GM12878 (cell line): ENCODE measurements at regions not wholly inside any gene's neighbourhood (a gene's known extent, or its start where the extent isn't known, plus 50 kb on each side); places are given as distances from the start of the nearest gene placed in this dataset.
A peak's percentile ranks its signal among the peaks of the same experiment; 100 is the strongest.

Experiments used
- ATAC-seq: fragments of 200-7000 bp; cut with Tn5 transposase; 3 replicates; pipeline ENCODE4 v1.9.1; 2020; ENCODE audit warnings: mild to moderate bottlenecking, moderate library complexity
- BruUV-seq: library from RNA; stranded (reverse); fragments of 400-500 nt; replicated peaks from 2 replicates; lab custom pipeline; 2021; lab: Mats Ljungman, UMichigan
- CTCF ChIA-PET: fragments of 300-600 bp; sonication (Branson Sonifier 250); formaldehyde crosslinking; extraction: SDS; loops from one replicate; lab custom pipeline; 2021; ENCODE audit warnings: inconsistent platforms; lab: Yijun Ruan, JAX
- POLR2A ChIA-PET: fragments of 350-600 bp; formaldehyde crosslinking; extraction: SDS; loops from one replicate; lab custom pipeline; 2021; ENCODE audit warnings: inconsistent platforms; lab: Charles Lee
- RAD21 ChIA-PET: fragments of 300-600 bp; sonication (Branson Sonifier 250); formaldehyde crosslinking; loops from one replicate; lab custom pipeline; 2023; ENCODE audit warnings: antibody characterized with exemption; ENCODE audit not compliant: unreplicated experiment; lab: Charles Lee
- SMC1A ChIA-PET: fragments of 300-600 bp; sonication (Branson Sonifier 250); formaldehyde crosslinking; loops from one replicate; lab custom pipeline; 2023; ENCODE audit not compliant: unreplicated experiment, uncharacterized antibody; lab: Charles Lee
- DNase-seq: peaks from one replicate; pipeline ENCODE4 v3.0.0-alpha.2; 2011; ENCODE audit warnings: low read depth, low spot score
- FAIRE-seq: peaks from 3 replicates; lab custom pipeline; 2011; peaks lifted over from hg19 to GRCh38; lab: Jason Lieb, UNC
- H2AFZ ChIP-seq: 2 replicates; pipeline ENCODE4 v1.6.0; 2011; ENCODE audit warnings: low read depth, low read length, control low read depth; ENCODE audit not compliant: control insufficient read depth
- H3K27ac ChIP-seq: 2 replicates; pipeline ENCODE4 v1.5.1; 2011; ENCODE audit warnings: control low read depth; ENCODE audit not compliant: control insufficient read depth, insufficient read depth
- H3K27me3 ChIP-seq, 2 experiments: replicated peaks in 1 of 2; 2 replicates each; pipeline versions ENCODE4 v1.6.0 to v1.6.1; 2011; ENCODE audit warnings: low read length in 1 of 2; ENCODE audit not compliant: control insufficient read depth in 2 of 2, insufficient read depth in 2 of 2
- H3K36me3 ChIP-seq, 2 experiments: 2 replicates each; pipeline ENCODE4 v1.5.1; 2011; ENCODE audit warnings: low read length in 1 of 2; ENCODE audit not compliant: control insufficient read depth in 2 of 2, insufficient read depth in 2 of 2
- H3K4me1 ChIP-seq: 2 replicates; pipeline ENCODE4 v1.6.1; 2011; ENCODE audit warnings: mild to moderate bottlenecking, low read length, moderate library complexity, mixed read lengths; ENCODE audit not compliant: control insufficient read depth, insufficient read depth
- H3K4me2 ChIP-seq: 2 replicates; pipeline ENCODE4 v1.6.0; 2011; ENCODE audit warnings: control low read depth; ENCODE audit not compliant: control insufficient read depth, insufficient read depth
- H3K4me3 ChIP-seq: fragments of 200-600 bp; sonication (generic); 2 replicates; pipeline ENCODE4 v1.5.1; 2016
- H3K79me2 ChIP-seq: 2 replicates; pipeline ENCODE4 v1.6.0; 2011; ENCODE audit warnings: low read length; ENCODE audit not compliant: control insufficient read depth, insufficient read depth
- H3K9ac ChIP-seq: 2 replicates; pipeline ENCODE4 v1.8.0; 2011; ENCODE audit warnings: low read length, control low read depth, mixed read lengths; ENCODE audit not compliant: control insufficient read depth, insufficient read depth
- H3K9me3 ChIP-seq: replicated peaks from 3 replicates; pipeline ENCODE4 v1.5.1; 2011; ENCODE audit warnings: mild to moderate bottlenecking, low read length; ENCODE audit not compliant: control insufficient read depth, insufficient read depth
- H4K20me1 ChIP-seq: 2 replicates; pipeline ENCODE4 v1.6.0; 2011; ENCODE audit not compliant: control insufficient read depth, insufficient read depth
- BACH1 ChIP-seq: fragments of 450-650 bp; IDR thresholded peaks from 2 replicates; pipeline ENCODE4 v1.6.1; 2017; ENCODE audit warnings: mild to moderate bottlenecking, borderline replicate concordance
- RAD21 ChIP-seq: IDR thresholded peaks from 2 replicates; pipeline ENCODE4 v1.6.1; 2011; ENCODE audit warnings: mild to moderate bottlenecking, low read depth, low read length, moderate library complexity; ENCODE audit not compliant: insufficient read depth
- WGBS: methylation state at CpG from one replicate; pipeline ENCODE4 v1.1.6; 2016; ENCODE audit warnings: low lambda C conversion rate; ENCODE audit not compliant: insufficient replicate concordance, insufficient coverage; ENCODE audit errors: missing lambda C conversion rate; 5-methylcytosine and 5-hydroxymethylcytosine counted together
- in situ Hi-C: fragments of 300-500 bp; cut with MboI; formaldehyde crosslinking; loops from 9 replicates; pipeline ENCODE4 v1.14.3; 2018; ENCODE audit warnings: mixed read lengths
- intact Hi-C: fragments of 100-400 bp; cut with micrococcal nuclease; formaldehyde crosslinking; loops from one replicate; pipeline ENCODE4 v1.14.2; 2022; ENCODE audit not compliant: unreplicated experiment
- TF ChIP-seq, protein P1 (sequence below), 3 experiments: IDR thresholded peaks in 2 of 3; conservative IDR thresholded peaks in 1 of 3; 2 replicates each; pipeline ENCODE4 v1.5.1; 2011; ENCODE audit warnings: low read depth in 3 of 3, low read length in 3 of 3, mild to moderate bottlenecking in 3 of 3, control low read depth in 2 of 3, moderate library complexity in 2 of 3, inconsistent platforms in 1 of 3, mixed read lengths in 1 of 3; ENCODE audit not compliant: control insufficient read depth in 2 of 3, insufficient read depth in 1 of 3; ENCODE audit errors: extremely low read depth in 1 of 3

DNA sequence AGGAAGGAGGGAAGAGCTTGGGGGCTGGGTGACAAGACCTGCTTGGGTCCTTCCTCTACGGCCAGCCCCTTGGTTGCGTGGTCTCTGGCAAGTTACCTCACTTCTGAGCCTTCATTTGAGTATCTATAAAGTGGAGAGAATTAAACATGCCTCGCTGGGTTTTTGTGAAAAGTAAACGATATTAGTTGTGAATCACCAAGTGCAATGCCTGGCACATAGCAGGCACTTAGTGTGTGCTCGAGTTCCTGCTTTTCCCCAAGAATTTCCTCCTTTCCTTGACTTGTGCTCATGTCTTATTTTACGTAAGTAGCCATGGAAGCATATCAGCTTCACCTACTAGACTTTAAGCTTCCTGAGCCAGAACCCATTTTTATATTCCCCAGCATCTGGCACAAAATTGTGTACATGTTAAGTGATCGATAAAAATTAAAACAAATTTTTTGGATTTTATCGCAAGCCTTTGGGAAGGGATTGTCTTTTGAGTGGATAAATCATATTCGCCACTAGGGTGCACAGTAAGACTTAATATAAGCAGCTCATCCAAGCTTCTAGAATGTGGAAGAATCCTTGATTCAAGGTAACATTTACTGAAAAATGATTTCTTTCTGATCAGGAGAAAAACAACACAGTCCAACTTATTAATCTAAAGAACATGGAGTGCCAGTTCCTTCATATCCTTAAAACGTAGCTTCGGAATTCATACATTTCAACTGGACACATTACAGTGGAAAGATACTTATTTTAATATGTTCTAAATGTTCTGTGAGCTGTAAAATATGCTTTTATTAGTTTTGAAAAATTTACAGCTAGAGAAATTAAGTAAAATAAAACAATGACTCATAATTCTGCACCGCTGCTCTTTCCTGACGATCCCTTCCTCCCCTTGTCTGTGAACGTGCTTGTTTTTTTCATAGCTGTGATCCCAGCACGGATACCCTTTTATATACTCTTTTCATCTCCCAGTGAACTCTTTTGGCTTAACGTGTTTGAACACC lies 62.0 kb downstream of the SLC25A47 start:
- Histone ChIP-seq H3K79me2 (no peaks in the 10 kb centered on the region), H4K20me1 (no peaks in the 10 kb centered on the region)
- CTCF ChIA-PET, result interaction anchor here (0.9 to 11.5 kb wide), 34 partner anchors 8 to 1279 kb away, joined by 3 to 241 read pairs (median 4); partner anchors contain the start of gene WDR25
- POLR2A ChIA-PET, result interaction anchor here (0.6 kb wide), 1 partner anchor 36 kb away, joined by 3 read pairs; no protein-coding TSS in a partner anchor
- RAD21 ChIA-PET, result interaction anchor here (0.8 to 6.3 kb wide), 10 partner anchors 11 to 277 kb away, joined by 3 to 93 read pairs (median 4); no protein-coding TSS in a partner anchor
- WGBS, result 68% methylated on average over 16 of the region's 16 CpGs
- peak; percentile 91 for FAIRE-seq
- TF ChIP-seq RAD21, result peak; percentile 45
- TF ChIP-seq, protein P1, sequence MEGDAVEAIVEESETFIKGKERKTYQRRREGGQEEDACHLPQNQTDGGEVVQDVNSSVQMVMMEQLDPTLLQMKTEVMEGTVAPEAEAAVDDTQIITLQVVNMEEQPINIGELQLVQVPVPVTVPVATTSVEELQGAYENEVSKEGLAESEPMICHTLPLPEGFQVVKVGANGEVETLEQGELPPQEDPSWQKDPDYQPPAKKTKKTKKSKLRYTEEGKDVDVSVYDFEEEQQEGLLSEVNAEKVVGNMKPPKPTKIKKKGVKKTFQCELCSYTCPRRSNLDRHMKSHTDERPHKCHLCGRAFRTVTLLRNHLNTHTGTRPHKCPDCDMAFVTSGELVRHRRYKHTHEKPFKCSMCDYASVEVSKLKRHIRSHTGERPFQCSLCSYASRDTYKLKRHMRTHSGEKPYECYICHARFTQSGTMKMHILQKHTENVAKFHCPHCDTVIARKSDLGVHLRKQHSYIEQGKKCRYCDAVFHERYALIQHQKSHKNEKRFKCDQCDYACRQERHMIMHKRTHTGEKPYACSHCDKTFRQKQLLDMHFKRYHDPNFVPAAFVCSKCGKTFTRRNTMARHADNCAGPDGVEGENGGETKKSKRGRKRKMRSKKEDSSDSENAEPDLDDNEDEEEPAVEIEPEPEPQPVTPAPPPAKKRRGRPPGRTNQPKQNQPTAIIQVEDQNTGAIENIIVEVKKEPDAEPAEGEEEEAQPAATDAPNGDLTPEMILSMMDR (IDR thresholded peaks at IDR 0.05 in 2 of 3, conservative IDR thresholded peaks at IDR 0.05 in 1 of 3; ENCODE audit: control insufficient read depth in 2 of 3, extremely low read depth in 1 of 3, insufficient read depth in 1 of 3, low read depth in 3 of 3, low read length in 3 of 3), result peak; percentile 13 to 37 (median 28); a peak in 4 of 6 replicates
- TF ChIP-seq BACH1, result no peak
- TF ChIP-seq, all 136 proteins: peak for 2
- Histone ChIP-seq H3K36me3 (no peaks in the 10 kb centered on the region), H2AFZ (no peak overlapping the region), H3K27ac (no peak overlapping the region), H3K4me2 (no peak overlapping the region), H3K9ac (no peak overlapping the region), H3K4me1 (no peaks in the 10 kb centered on the region), H3K27me3 (no peaks in the 10 kb centered on the region), H3K9me3 (no peaks in the 10 kb centered on the region), H3K4me3 (no peak overlapping the region)
- SMC1A ChIA-PET, result interaction anchor here (0.7 to 5.7 kb wide), 10 partner anchors 14 to 268 kb away, joined by 3 to 95 read pairs (median 4); no protein-coding TSS in a partner anchor
- intact Hi-C loops, result loop anchor here (10.0 kb wide), 1 partner anchor 1240 kb away; no protein-coding TSS in a partner anchor
- DNase-seq (no peak), ATAC-seq (no peak)
- BruUV-seq, result no TSS peak
- in situ Hi-C loops, result loop anchor here (5.0 kb wide), 2 partner anchors 262 to 1242 kb away; no protein-coding TSS in a partner anchor
